ENCODE measurements at regions not wholly inside any gene's neighbourhood (a gene's known extent, or its start where the extent isn't known, plus 50 kb on each side); places are given as distances from the start of the nearest gene placed in this dataset.

- Histone ChIP-seq H4K20me1 (ENCODE audit: insufficient read depth, low read length) (no peaks in the 10 kb centered on the region), H3K79me2 (ENCODE audit: insufficient read depth, low read length) (no peaks in the 10 kb centered on the region), H3K36me3 (replicated peaks in 1 of 2; ENCODE audit: control insufficient read depth in 1 of 2, insufficient read depth in 2 of 2, low read length in 2 of 2) (no peaks in the 10 kb centered on the region), H3K27me3 (ENCODE audit: control insufficient read depth in 1 of 2, insufficient read depth in 2 of 2, low read length in 2 of 2) (peaks cover 0 to 13% of the 10 kb centered on the region in 2 experiments; a peak in 2 of 5 replicates), H3K27ac (ENCODE audit: extremely low read length, insufficient read depth, low read length) (no peak overlapping the region), H3K4me2 (ENCODE audit: low read depth, low read length) (no peak overlapping the region), H3K4me3 (replicated peaks in 1 of 3; ENCODE audit: insufficient read depth in 1 of 3, low read depth in 2 of 3, low read length in 3 of 3) (no peak overlapping the region), H3K9me3 (ENCODE audit: low read length) (no peaks in the 10 kb centered on the region), H2AFZ (ENCODE audit: low read length) (no peak overlapping the region), H3K4me1 (ENCODE audit: insufficient read depth, low read length) (no peaks in the 10 kb centered on the region), H3K9ac (ENCODE audit: insufficient read depth, low read depth, low read length) (no peak overlapping the region)
- no peak for TF ChIP-seq ZNF781 (CRISPR knock-in tag; IDR thresholded peaks at IDR 0.05; ENCODE audit: borderline replicate concordance, not compliant biosample characterization)
- no peak for TF ChIP-seq ISL2 (CRISPR knock-in tag; IDR thresholded peaks at IDR 0.05)
- TF ChIP-seq GLI4 (CRISPR knock-in tag; IDR thresholded peaks at IDR 0.05; ENCODE audit: borderline replicate concordance) = no peak
- no peak for TF ChIP-seq ZNF546 (CRISPR knock-in tag; conservative IDR thresholded peaks at IDR 0.05)
- TF ChIP-seq RARG (CRISPR knock-in tag; IDR thresholded peaks at IDR 0.05; ENCODE audit: low read depth) = no peak
- TF ChIP-seq RARA (CRISPR knock-in tag; IDR thresholded peaks at IDR 0.05) = no peak
- intact Hi-C loops (cut with micrococcal nuclease; ENCODE audit: unreplicated experiment) (no loop called here), in situ Hi-C loops (cut with HindIII; ENCODE audit: extremely low pct_ligation_motif_present, low pct_unique_long_range_greater_than_20kb) (no loop called here)
- no TSS peak for BruUV-seq (replicated peaks)
- FAIRE-seq = no peak
- DNase-seq (ENCODE audit: low spot score) = no peak
- ChIA-PET CTCF (ENCODE audit: low intra/inter-chr PET ratio, low total read pairs) (no interaction called here), POLR2A (no interaction called here)
- WGBS (ENCODE audit: low lambda C conversion rate) = 9% methylated on average over 6 of the region's 6 CpGs
- no peak for ATAC-seq
Observed at GRCh38 chr2:104318001-104318665, 535.8 kb upstream of the POU3F3 start.

GRCh38 chr2:104321116-104321795 lies 532.7 kb upstream of the POU3F3 start:
- no peak overlapping the region for H3K4me2 ChIP-seq (ENCODE audit: low read depth, low read length)
- ChIA-PET POLR2A (no interaction called here), CTCF (ENCODE audit: low intra/inter-chr PET ratio, low total read pairs) (no interaction called here)
- intact Hi-C loops (cut with micrococcal nuclease; ENCODE audit: unreplicated experiment) (no loop called here), in situ Hi-C loops (cut with HindIII; ENCODE audit: extremely low pct_ligation_motif_present, low pct_unique_long_range_greater_than_20kb) (no loop called here)
- no peaks in the 10 kb centered on the region for H3K36me3 ChIP-seq (replicated peaks in 1 of 2; ENCODE audit: control insufficient read depth in 1 of 2, insufficient read depth in 2 of 2, low read length in 2 of 2)
- no peaks in the 10 kb centered on the region for H3K9me3 ChIP-seq (ENCODE audit: low read length)
- no peak overlapping the region for H3K4me3 ChIP-seq (replicated peaks in 1 of 3; ENCODE audit: insufficient read depth in 1 of 3, low read depth in 2 of 3, low read length in 3 of 3)
- H3K27ac ChIP-seq (ENCODE audit: extremely low read length, insufficient read depth, low read length) = no peak overlapping the region
- no peaks in the 10 kb centered on the region for H3K79me2 ChIP-seq (ENCODE audit: insufficient read depth, low read length)
- no peak for FAIRE-seq
- H3K9ac ChIP-seq (ENCODE audit: insufficient read depth, low read depth, low read length) = no peak overlapping the region
- H2AFZ ChIP-seq (ENCODE audit: low read length) = no peak overlapping the region
- H3K27me3 ChIP-seq (ENCODE audit: control insufficient read depth in 1 of 2, insufficient read depth in 2 of 2, low read length in 2 of 2) = peaks cover 0 to 13% of the 10 kb centered on the region in 2 experiments; a peak in 2 of 5 replicates
- BruUV-seq (replicated peaks) = no TSS peak
- no peaks in the 10 kb centered on the region for H4K20me1 ChIP-seq (ENCODE audit: insufficient read depth, low read length)
- no peak for ATAC-seq
- 14% methylated on average over 9 of the region's 9 CpGs for WGBS (ENCODE audit: low lambda C conversion rate)
- no peaks in the 10 kb centered on the region for H3K4me1 ChIP-seq (ENCODE audit: insufficient read depth, low read length)
- DNase-seq (ENCODE audit: low spot score) = no peak
- TF ChIP-seq ZNF382 (CRISPR knock-in tag; IDR thresholded peaks at IDR 0.05; ENCODE audit: borderline replicate concordance) = no peak
- TF ChIP-seq TARDBP (CRISPR knock-in tag; IDR thresholded peaks at IDR 0.05) = no peak
- TF ChIP-seq ZNF281 (CRISPR knock-in tag; IDR thresholded peaks at IDR 0.05; ENCODE audit: borderline replicate concordance) = no peak
- TF ChIP-seq GFI1 (CRISPR knock-in tag; IDR thresholded peaks at IDR 0.05; ENCODE audit: borderline replicate concordance) = no peak
- TF ChIP-seq ZBTB25 (CRISPR knock-in tag; IDR thresholded peaks at IDR 0.05) = no peak
- TF ChIP-seq HOXA5 (CRISPR knock-in tag; IDR thresholded peaks at IDR 0.05) = no peak

Data from HepG2 (cell line).